GM10266 (cell line): ENCODE measurements at regions not wholly inside any gene's neighbourhood (a gene's known extent, or its start where the extent isn't known, plus 50 kb on each side); places are given as distances from the start of the nearest gene placed in this dataset.

Experiments used
- DNase-seq: peaks from one replicate; pipeline ENCODE4 v3.0.0; 2012; ENCODE audit errors: extremely low spot score
- TF ChIP-seq, protein P1 (sequence below): IDR thresholded peaks from 2 replicates; pipeline ENCODE4 v1.5.1; 2012; ENCODE audit warnings: mild to moderate bottlenecking, low read depth; ENCODE audit not compliant: control insufficient read depth, insufficient read depth; ENCODE audit errors: missing control alignments

DNA sequence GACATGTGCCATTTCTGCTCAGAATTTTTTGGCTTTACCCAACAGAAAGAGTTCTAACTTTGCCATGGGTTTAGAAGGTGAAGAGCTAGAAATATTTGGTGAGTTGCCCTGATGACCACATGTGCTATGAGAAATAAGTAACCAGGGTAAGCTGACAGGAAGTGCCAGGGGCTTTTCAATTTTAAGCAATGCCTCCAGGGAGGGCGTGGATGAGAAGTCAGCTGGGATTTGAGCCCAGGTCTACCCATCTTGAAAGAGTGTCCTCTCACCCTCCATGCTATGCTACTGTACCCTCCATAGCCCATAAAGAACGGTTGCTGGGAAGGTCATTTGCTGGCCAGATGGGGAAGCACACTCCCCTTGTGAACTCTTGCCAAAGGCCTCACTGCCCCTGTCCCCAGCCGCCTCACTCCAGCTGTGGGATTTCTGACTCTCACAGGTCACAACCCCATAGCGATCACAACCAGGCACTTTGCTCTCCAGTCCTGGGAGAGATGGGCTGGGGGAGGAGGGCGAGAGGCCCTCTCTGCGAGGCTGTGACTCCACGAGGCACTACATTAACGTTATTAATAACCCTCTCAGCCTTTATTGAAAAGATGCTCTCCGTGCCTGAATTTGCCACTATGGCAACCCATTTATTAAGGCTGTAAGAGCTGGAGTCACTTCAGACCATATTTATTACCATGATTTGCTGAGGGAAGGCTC lies 291.1 kb downstream of the DHX35 start:
- DNase-seq: no peak
- TF ChIP-seq, protein P1, sequence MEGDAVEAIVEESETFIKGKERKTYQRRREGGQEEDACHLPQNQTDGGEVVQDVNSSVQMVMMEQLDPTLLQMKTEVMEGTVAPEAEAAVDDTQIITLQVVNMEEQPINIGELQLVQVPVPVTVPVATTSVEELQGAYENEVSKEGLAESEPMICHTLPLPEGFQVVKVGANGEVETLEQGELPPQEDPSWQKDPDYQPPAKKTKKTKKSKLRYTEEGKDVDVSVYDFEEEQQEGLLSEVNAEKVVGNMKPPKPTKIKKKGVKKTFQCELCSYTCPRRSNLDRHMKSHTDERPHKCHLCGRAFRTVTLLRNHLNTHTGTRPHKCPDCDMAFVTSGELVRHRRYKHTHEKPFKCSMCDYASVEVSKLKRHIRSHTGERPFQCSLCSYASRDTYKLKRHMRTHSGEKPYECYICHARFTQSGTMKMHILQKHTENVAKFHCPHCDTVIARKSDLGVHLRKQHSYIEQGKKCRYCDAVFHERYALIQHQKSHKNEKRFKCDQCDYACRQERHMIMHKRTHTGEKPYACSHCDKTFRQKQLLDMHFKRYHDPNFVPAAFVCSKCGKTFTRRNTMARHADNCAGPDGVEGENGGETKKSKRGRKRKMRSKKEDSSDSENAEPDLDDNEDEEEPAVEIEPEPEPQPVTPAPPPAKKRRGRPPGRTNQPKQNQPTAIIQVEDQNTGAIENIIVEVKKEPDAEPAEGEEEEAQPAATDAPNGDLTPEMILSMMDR: no peak

DNA sequence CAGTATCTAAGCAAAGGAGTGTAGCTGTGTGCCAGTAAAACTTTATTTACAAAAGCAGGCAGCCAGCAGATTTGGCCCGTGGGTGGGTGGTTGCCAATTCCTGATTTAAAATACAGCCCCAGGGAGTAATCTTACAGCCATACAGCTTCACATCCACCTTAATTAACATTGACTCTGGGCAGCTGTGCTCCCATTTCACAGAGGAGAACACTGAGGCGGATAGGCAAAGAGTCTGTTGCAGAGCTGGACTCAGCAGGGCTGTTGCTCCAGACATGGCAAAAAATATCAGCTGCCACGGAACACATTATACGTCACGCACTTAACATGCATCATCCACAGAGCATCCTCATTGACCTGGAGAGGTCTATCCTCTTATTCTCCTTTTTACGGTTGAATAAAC lies 289.9 kb downstream of the DHX35 start:
- no peak for DNase-seq
- TF ChIP-seq, protein P1: no peak

DNA sequence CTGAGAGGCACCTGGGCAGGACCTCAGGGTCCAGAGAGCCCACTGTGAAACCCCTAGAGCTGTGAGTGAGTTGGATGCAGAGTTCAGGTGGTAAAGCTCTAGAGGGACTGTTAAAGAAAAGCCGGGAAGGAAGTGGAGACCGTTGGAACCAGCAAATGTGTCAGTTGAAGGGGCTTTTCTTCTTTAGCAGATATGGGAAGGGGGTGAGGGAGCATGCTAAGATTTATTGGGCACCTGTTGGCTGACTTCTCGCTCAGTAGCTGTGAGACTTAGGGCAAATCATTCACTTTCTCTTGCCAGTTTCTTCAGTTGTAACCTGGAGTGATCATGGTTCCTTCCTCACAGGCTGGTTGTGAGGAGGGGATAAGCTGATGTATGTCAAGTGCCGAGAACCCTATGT lies 287.7 kb downstream of the DHX35 start:
- TF ChIP-seq, protein P1: no peak

DNA sequence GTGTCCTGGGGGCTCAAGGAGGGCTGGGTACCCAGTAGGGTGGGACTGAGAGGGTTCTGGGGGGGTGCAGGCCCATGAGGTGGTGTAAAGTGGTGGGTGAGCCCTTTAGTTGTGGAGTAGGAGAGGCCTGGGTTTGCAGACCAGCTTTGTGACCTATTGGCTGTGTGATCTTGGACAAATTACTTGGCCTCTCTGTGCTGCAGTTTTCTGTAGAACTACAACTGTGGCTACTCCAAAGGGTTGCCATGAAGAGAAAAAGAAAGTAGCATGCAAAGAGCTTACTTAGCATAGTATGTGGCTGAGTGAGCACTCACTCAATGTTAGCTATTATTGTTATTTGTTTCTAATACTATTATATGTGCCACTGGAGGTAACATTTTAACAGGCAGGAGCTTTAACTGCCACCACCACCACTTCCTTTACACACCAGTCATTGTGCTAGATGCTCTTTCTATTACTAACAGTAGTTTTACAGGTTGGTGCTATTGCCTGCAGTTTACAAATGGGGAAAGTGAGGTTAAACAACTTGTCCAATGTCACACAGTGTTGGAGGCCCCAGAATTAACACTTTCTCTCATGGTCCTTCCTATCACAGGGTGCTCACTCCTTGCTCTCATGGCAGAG lies 286.8 kb downstream of the DHX35 start:
- no peak for DNase-seq
- TF ChIP-seq, protein P1: no peak

More for the DNA sequence above, 287.7 kb downstream of the DHX35 start:
- DNase-seq: no peak

DNA sequence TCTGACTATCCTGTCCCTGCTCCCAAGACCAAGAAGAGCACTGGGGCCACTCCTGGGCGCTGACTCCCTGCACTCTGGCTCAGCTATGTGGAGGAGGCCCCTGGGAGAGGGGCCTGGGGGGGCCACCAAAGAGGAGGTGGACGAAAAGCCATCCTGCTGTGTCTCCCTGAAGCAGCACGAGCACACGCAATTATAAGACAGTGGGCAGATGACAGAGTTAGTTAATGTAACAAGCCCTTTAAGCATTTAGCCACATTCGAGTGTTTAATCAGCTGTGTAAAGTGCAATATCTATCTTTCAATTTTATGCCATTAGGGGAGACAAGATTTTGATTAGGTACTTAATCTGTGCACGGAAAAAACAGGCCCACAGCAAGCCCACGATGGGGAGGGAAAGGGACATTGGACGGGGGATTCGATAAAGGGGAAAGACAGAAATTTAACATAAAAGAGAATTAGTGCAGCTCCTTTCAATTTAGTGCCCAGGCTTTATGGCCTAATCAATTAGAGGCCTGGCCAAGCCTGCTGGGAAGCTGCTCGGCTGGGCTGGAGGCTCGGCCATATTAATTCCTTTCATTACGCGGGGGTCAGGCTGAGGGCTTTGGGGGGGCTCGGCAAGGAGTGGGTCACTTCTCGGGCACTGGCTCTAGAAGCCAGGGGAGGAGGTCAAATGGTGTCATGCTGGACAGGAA lies 286.2 kb downstream of the DHX35 start:
- TF ChIP-seq, protein P1: no peak
- no peak for DNase-seq

DNA sequence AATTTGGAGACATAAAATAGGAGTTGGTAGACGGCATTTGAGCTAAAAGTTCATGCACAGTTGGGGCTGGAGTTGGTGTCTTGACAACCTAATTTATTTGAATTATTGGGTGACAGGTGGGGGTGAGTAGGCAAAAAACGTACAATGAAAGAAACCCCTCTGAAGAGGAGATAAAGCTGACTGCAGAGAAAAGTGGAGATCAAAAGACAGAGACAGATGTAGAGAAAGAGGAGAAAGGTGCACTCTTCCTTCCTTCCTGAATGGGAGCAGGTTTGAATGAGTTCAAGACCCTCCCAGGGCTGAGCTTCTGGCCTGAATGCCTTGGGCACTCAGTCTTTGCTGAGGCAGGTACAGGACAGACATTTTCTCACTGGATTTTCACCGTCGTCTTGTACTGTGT lies 284.3 kb downstream of the DHX35 start:
- no peak for DNase-seq
- TF ChIP-seq, protein P1: no peak

DNA sequence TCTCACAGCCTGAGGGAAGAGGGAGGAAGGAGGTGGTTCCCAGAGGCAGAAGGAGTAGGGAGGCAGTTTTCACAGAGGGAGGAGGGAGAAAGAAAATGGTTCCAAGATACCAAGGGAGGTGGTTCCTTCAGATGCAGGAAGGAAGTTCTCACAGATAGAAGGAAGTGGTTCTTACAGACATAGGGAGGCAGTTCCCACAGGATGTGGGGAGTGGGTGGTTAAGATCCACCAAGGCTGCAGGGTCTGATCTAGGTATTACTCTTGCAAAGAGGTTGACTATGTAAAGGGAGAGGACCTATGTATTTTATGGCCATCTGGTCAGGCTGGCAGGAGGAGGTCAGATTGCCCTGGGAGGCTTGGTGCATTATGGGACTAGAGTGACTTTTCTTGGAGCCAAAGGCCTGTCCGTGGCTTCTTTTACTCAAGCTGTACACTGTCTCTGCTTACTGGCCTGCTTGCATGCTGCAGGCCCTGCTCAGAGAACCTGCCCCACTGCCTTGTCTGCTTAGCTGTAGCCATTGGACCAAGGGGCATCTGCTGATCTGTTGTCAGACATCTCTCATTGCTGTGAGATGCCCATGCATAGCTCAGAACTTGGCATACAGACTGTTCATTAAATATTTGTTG lies 283.7 kb downstream of the DHX35 start:
- TF ChIP-seq, protein P1: no peak
- no peak for DNase-seq
